Ovary (tissue), 3 donors: ENCODE measurements at regions not wholly inside any gene's neighbourhood (a gene's known extent, or its start where the extent isn't known, plus 50 kb on each side); places are given as distances from the start of the nearest gene placed in this dataset.

Experiments used
- CTCF ChIP-seq, 3 donors: fragments of 450-650 bp in 2 of 3; fragments of 200-600 bp in 1 of 3; IDR thresholded peaks; one replicate each; pipeline versions ENCODE4 v1.5.1 to v1.8.0; 2016 to 2022; ENCODE audit warnings: antibody characterized with exemption in 3 of 3, mild to moderate bottlenecking in 1 of 3
- POLR2A ChIP-seq: fragments of 450-650 bp; IDR thresholded peaks from one replicate; pipeline ENCODE4 v1.6.1; 2017; ENCODE audit warnings: antibody characterized with exemption, mild to moderate bottlenecking, moderate library complexity
- donor health status: DM: no; HTN: no; CAD: no.

GRCh38 chr18:75828379-75828778 lies 400.9 kb upstream of the SMIM21 start:
- no peak for TF ChIP-seq CTCF (IDR thresholded peaks at IDR 0.05)
- TF ChIP-seq POLR2A: no peak
